Neural cell (in vitro differentiated cells): ENCODE measurements at regions not wholly inside any gene's neighbourhood (a gene's known extent, or its start where the extent isn't known, plus 50 kb on each side); places are given as distances from the start of the nearest gene placed in this dataset.

Experiments
- H2AFZ ChIP-seq: fragments of 200-600, 300-800 bp; sonication (generic), shearing (Covaris generic); 2 replicates; pipeline ENCODE4 v1.6.0; 2014; ENCODE audit warnings: low read depth, mild to moderate bottlenecking, antibody characterized with exemption, low read length, moderate library complexity
- H3F3A ChIP-seq: fragments of 200-600 bp; shearing (Covaris generic); 2 replicates; pipeline ENCODE4 v1.6.1; 2016; ENCODE audit warnings: mild to moderate bottlenecking, moderate library complexity, mixed read lengths, antibody characterized with exemption, low read length; ENCODE audit not compliant: insufficient read depth, poor library complexity, severe bottlenecking
- H3K27ac ChIP-seq: fragments of 200-600, 300-800 bp; sonication (generic), shearing (Covaris generic); 2 replicates; pipeline ENCODE4 v1.5.1; 2014; ENCODE audit warnings: mild to moderate bottlenecking, low read length, moderate library complexity
- H3K27me3 ChIP-seq: fragments of 300-800, 200-600 bp; sonication (generic), shearing (Covaris generic); 2 replicates; pipeline ENCODE4 v1.6.0; 2014; ENCODE audit warnings: mild to moderate bottlenecking, low read depth, low read length, moderate library complexity; ENCODE audit not compliant: insufficient read depth
- H3K36me3 ChIP-seq: fragments of 300-800, 200-600 bp; sonication (generic), shearing (Covaris generic); 2 replicates; pipeline ENCODE4 v1.5.1; 2014; ENCODE audit warnings: mild to moderate bottlenecking, antibody characterized with exemption, low read length, moderate library complexity; ENCODE audit not compliant: insufficient read depth
- H3K4me2 ChIP-seq: fragments of 300-800, 200-600 bp; sonication (generic), shearing (Covaris generic); 2 replicates; pipeline ENCODE4 v1.6.0; 2014; ENCODE audit warnings: mild to moderate bottlenecking, low read length
- H3K4me3 ChIP-seq: fragments of 300-800, 200-600 bp; sonication (generic), shearing (Covaris generic); 2 replicates; pipeline ENCODE4 v1.5.1; 2014; ENCODE audit warnings: mild to moderate bottlenecking, low read length, moderate library complexity
- H3K79me2 ChIP-seq: fragments of 200-600 bp; shearing (Covaris generic); replicated peaks from 2 replicates; pipeline ENCODE4 v1.6.0; 2014; ENCODE audit warnings: mild to moderate bottlenecking, low read length, moderate library complexity; ENCODE audit not compliant: insufficient read depth
- H3K9ac ChIP-seq: fragments of 300-800, 200-600 bp; sonication (generic), shearing (Covaris generic); 2 replicates; pipeline ENCODE4 v1.6.1; 2016; ENCODE audit warnings: mild to moderate bottlenecking, low read length, mixed read lengths
- H3K9me2 ChIP-seq: fragments of 200-600 bp; shearing (Covaris generic); 2 replicates; pipeline ENCODE4 v1.6.1; 2016; ENCODE audit warnings: mild to moderate bottlenecking, low read length, mixed read lengths; ENCODE audit not compliant: insufficient read depth
- H3K9me3 ChIP-seq: fragments of 200-600, 300-800 bp; sonication (generic), shearing (Covaris generic); 2 replicates; pipeline ENCODE4 v1.6.1; 2016; ENCODE audit warnings: mild to moderate bottlenecking, mixed run types, low read length, moderate library complexity, mixed read lengths
- H4K20me1 ChIP-seq: fragments of 200-600 bp; shearing (Covaris generic); 2 replicates; pipeline ENCODE4 v1.6.1; 2016; ENCODE audit warnings: mild to moderate bottlenecking, mixed run types; ENCODE audit not compliant: insufficient read depth
- EP300 ChIP-seq: fragments of 450-650 bp; conservative IDR thresholded peaks from 2 replicates; pipeline ENCODE4 v1.6.1; 2014; ENCODE audit warnings: antibody characterized with exemption, mild to moderate bottlenecking, moderate library complexity; ENCODE audit not compliant: poor library complexity, severe bottlenecking
- EZH2 ChIP-seq: fragments of 200-600, 300-800 bp; shearing (Covaris generic), sonication (generic); IDR thresholded peaks from 2 replicates; pipeline ENCODE4 v1.6.1; 2014; ENCODE audit warnings: antibody characterized with exemption, low read length, borderline replicate concordance, mild to moderate bottlenecking; ENCODE audit not compliant: insufficient read depth, poor library complexity, severe bottlenecking
- MXI1 ChIP-seq: fragments of 450-650 bp; conservative IDR thresholded peaks from 2 replicates; pipeline ENCODE4 v1.6.1; 2014; ENCODE audit warnings: antibody characterized with exemption, mild to moderate bottlenecking; ENCODE audit not compliant: poor library complexity, severe bottlenecking
- POLR2AphosphoS5 ChIP-seq: IDR thresholded peaks from 2 replicates; pipeline ENCODE4 v1.6.1; 2012
- RAD21 ChIP-seq: fragments of 450-650 bp; conservative IDR thresholded peaks from 2 replicates; pipeline ENCODE4 v1.6.1; 2014; ENCODE audit warnings: antibody characterized with exemption, mild to moderate bottlenecking, moderate library complexity
- REST ChIP-seq: IDR thresholded peaks from 2 replicates; pipeline ENCODE4 v1.6.1; 2012; ENCODE audit warnings: borderline replicate concordance
- SMC3 ChIP-seq: fragments of 450-650 bp; conservative IDR thresholded peaks from 2 replicates; pipeline ENCODE4 v1.6.1; 2014; ENCODE audit warnings: antibody characterized with exemption, mild to moderate bottlenecking, moderate library complexity; ENCODE audit not compliant: poor library complexity
- TAF1 ChIP-seq: IDR thresholded peaks from 2 replicates; pipeline ENCODE4 v1.6.1; 2012; ENCODE audit warnings: low read depth

DNA sequence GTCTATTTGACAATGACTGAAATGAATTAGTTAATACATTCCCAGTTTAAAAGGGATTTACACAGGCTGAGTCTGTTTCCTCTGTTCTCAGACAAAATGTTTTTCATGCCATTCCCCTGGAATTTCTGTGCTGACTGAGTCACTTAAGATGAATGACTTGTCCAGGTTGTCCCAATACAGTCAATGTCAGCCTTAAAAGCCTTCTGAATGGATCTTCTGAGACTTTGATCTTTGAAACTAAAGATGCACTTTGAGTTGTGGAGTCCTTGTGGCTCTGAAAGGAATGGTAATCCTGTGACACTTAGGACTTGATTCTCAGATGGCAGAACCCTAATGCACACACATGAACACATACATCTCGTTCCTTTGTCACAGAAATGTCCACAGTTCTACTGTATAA lies 622.2 kb upstream of the GRID2 start:
- no peak overlapping the region for H2AFZ ChIP-seq
- H4K20me1 ChIP-seq: no peaks in the 10 kb centered on the region
- H3K4me2 ChIP-seq: no peak overlapping the region
- H3K9ac ChIP-seq: no peak overlapping the region
- no peaks in the 10 kb centered on the region for H3K27me3 ChIP-seq
- peak overlapping the region; percentile 30 for H3K27ac ChIP-seq
- H3K4me3 ChIP-seq: no peak overlapping the region
- no peaks in the 10 kb centered on the region for H3K9me2 ChIP-seq
- no peaks in the 10 kb centered on the region for H3K36me3 ChIP-seq
- H3F3A ChIP-seq: no peaks in the 10 kb centered on the region
- no peaks in the 10 kb centered on the region for H3K9me3 ChIP-seq
- no peaks in the 10 kb centered on the region for H3K79me2 ChIP-seq
- TF ChIP-seq REST: peak; percentile 23
- peak; percentile 27 for TF ChIP-seq POLR2AphosphoS5
- peak; percentile 71 for TF ChIP-seq EP300
- no peak for TF ChIP-seq SMC3
- TF ChIP-seq EZH2: no peak
- TF ChIP-seq TAF1: no peak

DNA sequence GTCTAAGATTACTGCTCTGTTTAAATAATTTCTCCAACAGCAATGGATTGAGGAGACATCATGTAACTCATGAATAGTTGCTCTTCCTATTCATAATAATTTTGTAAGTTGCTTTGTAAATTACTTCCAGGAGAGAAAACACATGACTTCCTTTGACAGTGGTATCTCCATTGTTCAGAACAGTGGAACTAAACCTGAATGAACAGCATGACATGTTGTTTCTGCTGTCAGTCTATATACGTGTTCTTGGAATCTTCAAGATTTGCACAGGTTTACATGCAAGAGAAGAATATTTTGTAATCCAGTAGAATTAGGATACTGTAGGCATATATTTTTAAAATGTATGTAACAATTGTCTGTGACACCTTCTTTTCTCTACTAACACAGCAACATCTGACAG lies 618.8 kb upstream of the GRID2 start:
- H3K4me2 ChIP-seq: no peak overlapping the region
- peak; percentile 58 for TF ChIP-seq REST
- TF ChIP-seq POLR2AphosphoS5: peak; percentile 60
- no peak for TF ChIP-seq MXI1
- TF ChIP-seq EP300: peak; percentile 86
- TF ChIP-seq RAD21: peak; percentile 23
- no peak for TF ChIP-seq TAF1
- no peak overlapping the region for H3K4me3 ChIP-seq
- H3K27me3 ChIP-seq: no peaks in the 10 kb centered on the region
- H3K36me3 ChIP-seq: no peaks in the 10 kb centered on the region
- no peaks in the 10 kb centered on the region for H4K20me1 ChIP-seq
- no peak overlapping the region for H2AFZ ChIP-seq
- H3K9ac ChIP-seq: no peak overlapping the region
- H3K27ac ChIP-seq: peak overlapping the region; percentile 28
- no peaks in the 10 kb centered on the region for H3F3A ChIP-seq
- H3K9me3 ChIP-seq: no peaks in the 10 kb centered on the region
- no peaks in the 10 kb centered on the region for H3K9me2 ChIP-seq
- H3K79me2 ChIP-seq: no peaks in the 10 kb centered on the region
